Thoracic aorta (tissue), 2 donors: ENCODE measurements at regions not wholly inside any gene's neighbourhood (a gene's known extent, or its start where the extent isn't known, plus 50 kb on each side); places are given as distances from the start of the nearest gene placed in this dataset.
"Not testable (repeated sequence)": the region's sequence is repeated elsewhere in the genome, so short reads cannot be mapped to it uniquely, and the experiment has no call there.

Source experiments
- ATAC-seq: fragments of 150-250 bp; one replicate; pipeline ENCODE4 v1.8.0; 2017; ENCODE audit warnings: low read depth; ENCODE audit not compliant: insufficient number of reproducible peaks, low FRiP score
- DNase-seq: peaks from one replicate; pipeline ENCODE4 v3.0.0-alpha.2; 2020; ENCODE audit warnings: low spot score
- H3K27ac ChIP-seq, 2 donors: fragments of 200-600 bp; sonication (generic); 1 replicate in 1 of 2; 2 replicates in 1 of 2; pipeline ENCODE4 v1.5.1; 2016; ENCODE audit warnings: mild to moderate bottlenecking in 2 of 2, moderate library complexity in 2 of 2
- H3K27me3 ChIP-seq: fragments of 200-600 bp; sonication (generic); replicated peaks from 2 replicates; pipeline ENCODE4 v1.6.0; 2016; ENCODE audit warnings: mild to moderate bottlenecking; ENCODE audit not compliant: insufficient read depth
- H3K36me3 ChIP-seq: fragments of 200-600 bp; sonication (generic); one replicate; pipeline ENCODE4 v1.5.1; 2016
- H3K4me1 ChIP-seq, 2 donors: fragments of 200-600 bp; sonication (generic); 1 replicate in 1 of 2; 2 replicates in 1 of 2; pipeline versions ENCODE4 v1.5.1 to v1.6.0; 2016; ENCODE audit warnings: low read depth in 2 of 2, mild to moderate bottlenecking in 1 of 2; ENCODE audit not compliant: control insufficient read depth in 1 of 2
- H3K4me3 ChIP-seq: fragments of 200-600 bp; sonication (generic); 2 replicates; pipeline ENCODE4 v1.5.1; 2016; ENCODE audit warnings: mild to moderate bottlenecking
- H3K9me3 ChIP-seq: fragments of 200-600 bp; sonication (generic); 2 replicates; pipeline ENCODE4 v1.5.1; 2016
- CTCF ChIP-seq: fragments of 200-600 bp; sonication (generic); IDR thresholded peaks from one replicate; pipeline ENCODE4 v1.5.1; 2019; ENCODE audit warnings: antibody characterized with exemption

DNA sequence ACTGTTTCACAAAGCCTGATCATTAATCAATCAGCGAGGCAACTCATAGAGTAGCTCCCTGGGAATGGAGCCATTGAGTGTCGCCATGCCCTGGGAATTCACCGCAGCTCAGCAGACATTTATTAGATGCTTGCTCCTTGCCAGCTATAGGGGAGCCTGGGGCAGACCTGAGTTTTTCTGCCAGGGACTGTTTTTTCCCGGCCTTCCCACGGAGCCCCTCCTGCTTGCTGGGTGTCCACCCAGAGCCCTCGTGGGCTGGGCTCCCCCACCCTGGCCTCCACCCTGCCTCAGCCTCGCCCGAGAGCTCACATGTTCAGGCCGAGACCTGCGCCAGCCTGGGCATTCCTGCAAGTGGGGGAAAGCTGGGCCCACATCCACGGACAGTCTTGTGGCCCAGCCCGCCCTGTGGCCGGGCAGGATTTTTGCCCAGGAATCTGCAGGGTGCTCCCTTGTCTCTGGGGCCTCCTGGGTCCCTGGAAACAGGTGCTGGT, 64.9 kb downstream of the SMIM38 start:
- ATAC-seq (no peak), DNase-seq (no peak)
- no peak overlapping the region for H3K4me3 ChIP-seq
- peaks cover 0 to 13% of the 10 kb centered on the region in 2 donors for H3K4me1 ChIP-seq
- no peaks in the 10 kb centered on the region for H3K36me3 ChIP-seq
- TF ChIP-seq CTCF = no peak
- no peaks in the 10 kb centered on the region for H3K9me3 ChIP-seq
- no peaks in the 10 kb centered on the region for H3K27me3 ChIP-seq
- no peak overlapping the region for H3K27ac ChIP-seq

DNA sequence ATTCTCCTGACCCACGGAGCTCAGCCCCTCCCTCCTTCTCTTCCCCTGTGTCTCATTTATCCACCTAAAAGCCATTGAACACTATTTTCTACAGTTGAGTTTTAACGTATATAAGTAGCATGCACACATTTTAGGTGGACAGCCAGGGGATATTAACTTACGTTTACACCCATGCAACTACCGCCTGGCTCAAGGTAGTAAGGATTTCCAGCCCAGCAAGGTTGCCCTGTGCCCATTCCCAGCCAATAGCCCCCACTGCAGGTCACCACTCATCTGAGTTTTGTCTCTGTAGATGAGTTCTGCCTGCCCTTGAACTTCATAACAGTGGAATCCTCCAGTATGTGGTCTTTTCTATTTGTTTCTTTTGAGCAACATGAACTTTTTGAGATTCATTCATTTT, 65.4 kb downstream of the SMIM38 start:
- no peak overlapping the region for H3K27ac ChIP-seq
- no peaks in the 10 kb centered on the region for H3K9me3 ChIP-seq
- no peak for TF ChIP-seq CTCF
- H3K36me3 ChIP-seq = no peaks in the 10 kb centered on the region
- DNase-seq (no peak), ATAC-seq (no peak)
- no peaks in the 10 kb centered on the region for H3K27me3 ChIP-seq
- H3K4me1 ChIP-seq = peaks cover 0 to 13% of the 10 kb centered on the region in 2 donors
- H3K4me3 ChIP-seq = no peak overlapping the region

GRCh38 chr11:69221636-69222035, 65.9 kb downstream of the SMIM38 start:
- H3K4me1 ChIP-seq = not testable (repeated sequence)

DNA sequence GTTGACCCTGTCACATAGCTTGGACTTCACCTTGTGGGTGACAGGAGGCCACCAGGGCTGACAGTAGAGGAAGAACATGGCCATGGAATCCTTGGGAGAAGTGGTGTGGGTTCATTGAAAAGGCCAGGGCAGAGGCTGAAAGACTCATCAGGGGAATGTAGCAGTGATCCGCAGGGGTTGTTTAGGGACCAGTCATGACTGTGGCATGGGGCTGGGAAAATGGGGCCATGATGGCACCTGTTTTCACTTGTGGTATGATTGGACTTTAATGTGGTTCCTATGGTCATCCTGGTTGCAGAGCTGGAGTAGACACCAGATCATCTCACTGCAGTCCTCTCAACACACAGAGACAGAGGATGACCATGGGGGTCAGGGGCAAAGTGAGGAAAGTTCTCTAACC, 66.7 kb upstream of the MYEOV start:
- no peak for TF ChIP-seq CTCF
- Histone ChIP-seq H3K27ac (no peak overlapping the region), H3K36me3 (no peaks in the 10 kb centered on the region), H3K9me3 (no peaks in the 10 kb centered on the region), H3K4me3 (no peak overlapping the region), H3K4me1 (no peaks in the 10 kb centered on the region), H3K27me3 (no peaks in the 10 kb centered on the region)
- DNase-seq = no peak
- no peak for ATAC-seq

More at GRCh38 chr11:69221636-69222035, 65.9 kb downstream of the SMIM38 start:
- not testable (repeated sequence) for H3K27ac ChIP-seq, H3K9me3 ChIP-seq, ATAC-seq, H3K36me3 ChIP-seq, H3K4me3 ChIP-seq, DNase-seq, H3K27me3 ChIP-seq

DNA sequence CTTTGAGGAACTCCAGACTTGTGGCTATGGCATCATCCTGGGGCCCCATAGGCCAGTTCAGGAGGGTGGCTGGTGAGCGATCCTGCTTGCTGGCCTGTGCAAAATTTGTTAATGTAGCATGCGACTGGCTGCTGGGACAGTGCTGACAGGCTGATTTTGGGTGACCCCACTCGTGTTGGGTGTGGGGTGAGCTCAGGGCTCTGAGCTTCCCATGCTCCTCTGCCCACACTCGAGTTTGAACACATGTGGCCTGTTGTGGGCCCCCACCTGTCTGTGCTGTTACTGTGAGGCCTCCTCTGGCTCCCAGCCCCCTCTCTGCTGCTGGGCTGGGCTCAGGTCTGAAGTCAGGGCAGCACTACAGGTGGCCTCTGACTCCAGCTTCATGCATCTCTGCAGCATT, 64.4 kb upstream of the MYEOV start:
- H3K27ac ChIP-seq = no peak overlapping the region
- H3K36me3 ChIP-seq = no peaks in the 10 kb centered on the region
- H3K4me1 ChIP-seq = no peaks in the 10 kb centered on the region
- DNase-seq = no peak
- ATAC-seq = no peak
- TF ChIP-seq CTCF = no peak
- no peaks in the 10 kb centered on the region for H3K27me3 ChIP-seq
- no peak overlapping the region for H3K4me3 ChIP-seq
- H3K9me3 ChIP-seq = no peaks in the 10 kb centered on the region

- Histone ChIP-seq H3K4me3 (no peak overlapping the region), H3K36me3 (no peaks in the 10 kb centered on the region), H3K27ac (no peak overlapping the region), H3K9me3 (no peaks in the 10 kb centered on the region), H3K27me3 (no peaks in the 10 kb centered on the region), H3K4me1 (no peaks in the 10 kb centered on the region)
- no peak for ATAC-seq
- DNase-seq = no peak
- no peak for TF ChIP-seq CTCF
Observed at GRCh38 chr11:69230856-69231425, 63.0 kb upstream of the MYEOV start.
